ENCODE measurements at regions not wholly inside any gene's neighbourhood (a gene's known extent, or its start where the extent isn't known, plus 50 kb on each side); places are given as distances from the start of the nearest gene placed in this dataset.

DNA sequence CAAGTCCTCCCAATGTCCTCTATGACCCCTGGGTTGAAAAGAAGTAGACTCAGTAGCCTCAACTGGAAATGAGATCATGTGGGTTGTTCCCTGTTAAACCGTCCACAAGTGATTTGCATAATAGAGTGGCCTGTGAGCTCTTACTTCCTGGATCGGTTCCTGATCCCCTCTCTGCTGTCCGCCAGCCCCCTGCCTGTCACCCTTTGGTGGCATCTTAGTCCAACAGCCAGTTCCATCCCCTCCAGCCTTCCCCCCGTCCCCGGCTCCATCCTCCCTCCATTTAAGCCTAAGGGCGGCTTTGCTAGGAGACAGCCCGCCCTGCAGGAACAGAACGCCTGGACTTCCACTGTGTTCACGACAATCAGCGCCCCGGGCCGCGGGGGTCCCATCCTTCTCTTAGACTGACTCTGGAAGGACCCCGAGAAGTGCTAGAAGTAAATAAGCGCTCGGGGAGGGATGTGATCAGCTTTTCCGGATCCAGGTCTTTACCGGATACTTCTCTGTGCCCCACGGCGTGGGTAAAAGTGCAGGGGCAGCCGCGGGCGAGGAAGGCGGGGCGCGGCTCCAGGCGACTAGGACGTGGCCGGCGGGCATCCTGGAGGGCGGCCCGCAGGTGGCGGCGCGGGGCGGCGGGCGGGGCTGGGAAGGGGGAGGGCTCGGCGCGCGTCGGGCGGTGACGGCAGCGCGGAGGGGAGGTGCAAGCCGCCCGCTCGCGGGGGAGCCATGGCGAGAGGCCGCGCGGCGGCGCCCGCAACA is 51.2 kb upstream of the ULK4 start:
- DNase-seq = no peak

DNA sequence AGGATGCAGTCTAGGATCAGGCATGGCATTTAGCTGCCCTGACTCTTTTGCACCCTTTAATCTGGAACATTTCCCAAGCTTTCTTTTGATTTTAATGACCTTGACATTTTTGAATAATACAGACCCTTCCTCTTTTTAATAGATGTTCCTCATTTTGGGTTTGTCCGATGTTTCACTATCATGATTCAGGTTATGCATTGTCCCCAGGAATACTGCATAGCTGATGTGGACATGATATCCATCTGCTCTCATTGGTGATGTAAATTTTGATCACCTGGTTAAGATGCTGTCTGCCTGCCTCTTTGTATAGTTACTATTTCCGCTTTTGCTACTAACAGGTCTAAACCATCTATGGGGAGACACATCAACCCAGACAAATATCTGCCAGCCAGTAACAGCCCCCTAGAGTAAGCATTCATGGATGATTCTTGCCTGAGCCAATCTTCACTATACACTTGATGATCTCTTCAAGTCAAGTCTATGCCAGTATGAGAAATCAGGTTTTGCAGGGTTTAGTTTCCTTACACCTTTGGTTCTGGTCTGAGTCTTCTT is 50.6 kb upstream of the ULK4 start:
- DNase-seq = no peak

Data from left kidney (tissue), 1 donor.